A673 (cell line): ENCODE measurements at regions not wholly inside any gene's neighbourhood (a gene's known extent, or its start where the extent isn't known, plus 50 kb on each side); places are given as distances from the start of the nearest gene placed in this dataset.
"Not testable (repeated sequence)": the region's sequence is repeated elsewhere in the genome, so short reads cannot be mapped to it uniquely, and the experiment has no call there.

Experiments
- CTCF ChIP-seq: fragments of 300-800, 200-600 bp; sonication (generic); conservative IDR thresholded peaks from 2 replicates; pipeline ENCODE4 v1.5.1; 2017; ENCODE audit warnings: low read depth, mild to moderate bottlenecking, antibody characterized with exemption, low read length, moderate library complexity, mixed read lengths
- EZH2 ChIP-seq: fragments of 200-600 bp; sonication (generic); IDR thresholded peaks from 2 replicates; pipeline ENCODE4 v1.6.1; 2017; ENCODE audit warnings: borderline replicate concordance, low read depth, mild to moderate bottlenecking, mixed read lengths, antibody characterized with exemption, low read length; ENCODE audit not compliant: poor library complexity, severe bottlenecking

GRCh38 chr6:113254194-113254593 is 603.0 kb upstream of the MARCKS start:
- TF ChIP-seq CTCF, EZH2: not testable (repeated sequence)
